ENCODE measurements at regions not wholly inside any gene's neighbourhood (a gene's known extent, or its start where the extent isn't known, plus 50 kb on each side); places are given as distances from the start of the nearest gene placed in this dataset.

DNA sequence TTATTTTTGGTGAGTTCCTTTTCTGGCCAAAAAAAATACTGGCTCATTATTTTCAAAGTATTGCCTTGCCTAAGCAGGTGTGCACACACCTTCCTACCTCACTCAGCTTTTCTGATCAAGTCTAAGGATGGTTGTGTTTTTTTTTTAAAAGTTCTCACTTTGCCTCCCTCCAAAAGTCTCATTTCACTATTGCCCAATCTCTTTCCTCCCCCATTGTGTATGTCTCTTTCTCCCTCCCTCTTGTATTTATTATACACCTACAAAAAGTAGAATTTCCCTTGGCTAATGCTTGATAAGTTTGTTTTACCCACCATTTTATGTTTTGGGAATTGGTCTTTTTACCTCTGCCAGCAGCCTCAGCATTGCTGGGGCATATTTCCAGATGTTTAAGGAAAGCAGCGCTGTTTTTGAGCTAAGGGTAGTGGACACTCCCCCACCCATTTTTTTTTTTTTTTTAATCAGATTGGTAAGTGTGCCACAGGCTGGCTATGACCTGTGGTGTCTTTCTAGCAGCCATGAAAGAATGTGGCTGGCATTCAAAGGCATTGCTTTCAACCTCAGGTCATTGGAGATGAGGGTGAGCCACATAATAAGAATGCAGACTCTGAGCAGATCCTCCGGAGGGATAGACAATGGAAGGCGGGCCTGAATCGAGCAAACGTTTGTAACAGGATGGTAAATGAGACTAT, 668.6 kb downstream of the UTRN start:
- no peak overlapping the region for H3K4me2 ChIP-seq
- H3K4me3 Mint-ChIP-seq = no peak overlapping the region
- H3K36me3 Mint-ChIP-seq (ENCODE audit: low read depth) = peaks cover 3% of the 10 kb centered on the region; the same call in 2 of the 3 replicates
- H3K36me3 ChIP-seq (ENCODE audit: insufficient read depth) = no peaks in the 10 kb centered on the region
- H3K9me2 ChIP-seq (ENCODE audit: insufficient read depth) = peaks cover 14% of the 10 kb centered on the region
- no peak overlapping the region for H3K4me3 ChIP-seq
- H3F3A ChIP-seq (replicated peaks; ENCODE audit: low read depth) = no peaks in the 10 kb centered on the region
- H4K20me1 ChIP-seq (replicated peaks; ENCODE audit: insufficient read depth) = no peaks in the 10 kb centered on the region
- peaks cover 9% of the 10 kb centered on the region for H3K27me3 Mint-ChIP-seq (ENCODE audit: insufficient read depth, low read depth, poor library complexity)
- H3K27ac Mint-ChIP-seq = no peak overlapping the region
- no peak overlapping the region for H3K27ac ChIP-seq (ENCODE audit: low read depth)
- ATAC-seq (no peak), DNase-seq (ENCODE audit: low spot score) (no peak)
- H3K79me2 ChIP-seq (replicated peaks; ENCODE audit: insufficient read depth) = no peaks in the 10 kb centered on the region
- no peak for TF ChIP-seq EZH2 (IDR thresholded peaks at IDR 0.05; ENCODE audit: low read depth, unreplicated experiment)
- no peak for TF ChIP-seq EZH2phosphoT487 (IDR thresholded peaks at IDR 0.05; ENCODE audit: unreplicated experiment)
- TF ChIP-seq, protein P1, sequence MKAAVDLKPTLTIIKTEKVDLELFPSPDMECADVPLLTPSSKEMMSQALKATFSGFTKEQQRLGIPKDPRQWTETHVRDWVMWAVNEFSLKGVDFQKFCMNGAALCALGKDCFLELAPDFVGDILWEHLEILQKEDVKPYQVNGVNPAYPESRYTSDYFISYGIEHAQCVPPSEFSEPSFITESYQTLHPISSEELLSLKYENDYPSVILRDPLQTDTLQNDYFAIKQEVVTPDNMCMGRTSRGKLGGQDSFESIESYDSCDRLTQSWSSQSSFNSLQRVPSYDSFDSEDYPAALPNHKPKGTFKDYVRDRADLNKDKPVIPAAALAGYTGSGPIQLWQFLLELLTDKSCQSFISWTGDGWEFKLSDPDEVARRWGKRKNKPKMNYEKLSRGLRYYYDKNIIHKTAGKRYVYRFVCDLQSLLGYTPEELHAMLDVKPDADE (IDR thresholded peaks at IDR 0.05) = no peak
- no peak for TF ChIP-seq ZNF331 (CRISPR knock-in tag; IDR thresholded peaks at IDR 0.05; ENCODE audit: low read depth)
- TF ChIP-seq, protein P2, sequence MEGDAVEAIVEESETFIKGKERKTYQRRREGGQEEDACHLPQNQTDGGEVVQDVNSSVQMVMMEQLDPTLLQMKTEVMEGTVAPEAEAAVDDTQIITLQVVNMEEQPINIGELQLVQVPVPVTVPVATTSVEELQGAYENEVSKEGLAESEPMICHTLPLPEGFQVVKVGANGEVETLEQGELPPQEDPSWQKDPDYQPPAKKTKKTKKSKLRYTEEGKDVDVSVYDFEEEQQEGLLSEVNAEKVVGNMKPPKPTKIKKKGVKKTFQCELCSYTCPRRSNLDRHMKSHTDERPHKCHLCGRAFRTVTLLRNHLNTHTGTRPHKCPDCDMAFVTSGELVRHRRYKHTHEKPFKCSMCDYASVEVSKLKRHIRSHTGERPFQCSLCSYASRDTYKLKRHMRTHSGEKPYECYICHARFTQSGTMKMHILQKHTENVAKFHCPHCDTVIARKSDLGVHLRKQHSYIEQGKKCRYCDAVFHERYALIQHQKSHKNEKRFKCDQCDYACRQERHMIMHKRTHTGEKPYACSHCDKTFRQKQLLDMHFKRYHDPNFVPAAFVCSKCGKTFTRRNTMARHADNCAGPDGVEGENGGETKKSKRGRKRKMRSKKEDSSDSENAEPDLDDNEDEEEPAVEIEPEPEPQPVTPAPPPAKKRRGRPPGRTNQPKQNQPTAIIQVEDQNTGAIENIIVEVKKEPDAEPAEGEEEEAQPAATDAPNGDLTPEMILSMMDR (conservative IDR thresholded peaks at IDR 0.05; ENCODE audit: low read depth in 2 of 2) = no peak
- peak overlapping the region; percentile 53; the same call in 1 of the 2 replicates for H2AFZ ChIP-seq
- H3K4me1 ChIP-seq (ENCODE audit: insufficient read depth) = peaks cover 33% of the 10 kb centered on the region
- H3K4me1 Mint-ChIP-seq = peaks cover 46% of the 10 kb centered on the region
- no peaks in the 10 kb centered on the region for H3K27me3 ChIP-seq (ENCODE audit: insufficient read depth)
- H3K9me3 Mint-ChIP-seq = no peaks in the 10 kb centered on the region; the same call in 2 of the 3 replicates

DNA sequence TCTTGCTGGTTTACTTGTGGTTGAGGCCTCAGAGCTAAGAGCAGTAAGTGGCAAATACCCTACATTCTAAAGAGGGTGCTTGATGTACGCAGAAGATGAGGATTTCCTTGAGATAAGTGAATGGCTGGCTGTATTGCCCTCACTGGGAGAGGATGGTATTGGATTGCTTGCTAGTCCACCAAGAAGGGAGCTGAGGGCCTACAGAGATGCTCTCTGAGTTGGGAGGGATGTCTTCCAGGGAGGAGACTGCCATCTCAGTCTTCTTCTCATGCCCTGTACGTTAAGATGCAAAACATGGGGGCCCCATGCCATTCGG, 669.1 kb downstream of the UTRN start:
- no peak for DNase-seq (ENCODE audit: low spot score)
- Histone ChIP-seq H3K4me3 (no peak overlapping the region), H3K4me1 (ENCODE audit: insufficient read depth) (peaks cover 33% of the 10 kb centered on the region), H3K4me2 (no peak overlapping the region), H3K36me3 (ENCODE audit: insufficient read depth) (no peaks in the 10 kb centered on the region), H3F3A (replicated peaks; ENCODE audit: low read depth) (no peaks in the 10 kb centered on the region), H2AFZ (peak overlapping the region; percentile 53; the same call in 1 of the 2 replicates), H3K9me2 (ENCODE audit: insufficient read depth) (peaks cover 14% of the 10 kb centered on the region), H3K27ac (ENCODE audit: low read depth) (no peak overlapping the region), H4K20me1 (replicated peaks; ENCODE audit: insufficient read depth) (no peaks in the 10 kb centered on the region), H3K27me3 (ENCODE audit: insufficient read depth) (no peaks in the 10 kb centered on the region), H3K79me2 (replicated peaks; ENCODE audit: insufficient read depth) (no peaks in the 10 kb centered on the region)
- no peak for ATAC-seq
- no peak overlapping the region for H3K27ac Mint-ChIP-seq
- peaks cover 46% of the 10 kb centered on the region for H3K4me1 Mint-ChIP-seq
- peaks cover 3% of the 10 kb centered on the region; the same call in 2 of the 3 replicates for H3K36me3 Mint-ChIP-seq (ENCODE audit: low read depth)
- no peak overlapping the region for H3K4me3 Mint-ChIP-seq
- no peaks in the 10 kb centered on the region; the same call in 2 of the 3 replicates for H3K9me3 Mint-ChIP-seq
- H3K27me3 Mint-ChIP-seq (ENCODE audit: insufficient read depth, low read depth, poor library complexity) = peaks cover 9% of the 10 kb centered on the region
- TF ChIP-seq CREB1 (CRISPR knock-in tag; IDR thresholded peaks at IDR 0.05; ENCODE audit: low read depth) (no peak), ZNF331 (CRISPR knock-in tag; IDR thresholded peaks at IDR 0.05; ENCODE audit: low read depth) (no peak), EZH2phosphoT487 (IDR thresholded peaks at IDR 0.05; ENCODE audit: unreplicated experiment) (no peak), NANOG (IDR thresholded peaks at IDR 0.05; ENCODE audit: borderline replicate concordance) (no peak), JUNB (IDR thresholded peaks at IDR 0.05; ENCODE audit: unreplicated experiment) (no peak), ZNF114 (CRISPR knock-in tag; IDR thresholded peaks at IDR 0.05) (no peak)
- TF ChIP-seq, protein P3, sequence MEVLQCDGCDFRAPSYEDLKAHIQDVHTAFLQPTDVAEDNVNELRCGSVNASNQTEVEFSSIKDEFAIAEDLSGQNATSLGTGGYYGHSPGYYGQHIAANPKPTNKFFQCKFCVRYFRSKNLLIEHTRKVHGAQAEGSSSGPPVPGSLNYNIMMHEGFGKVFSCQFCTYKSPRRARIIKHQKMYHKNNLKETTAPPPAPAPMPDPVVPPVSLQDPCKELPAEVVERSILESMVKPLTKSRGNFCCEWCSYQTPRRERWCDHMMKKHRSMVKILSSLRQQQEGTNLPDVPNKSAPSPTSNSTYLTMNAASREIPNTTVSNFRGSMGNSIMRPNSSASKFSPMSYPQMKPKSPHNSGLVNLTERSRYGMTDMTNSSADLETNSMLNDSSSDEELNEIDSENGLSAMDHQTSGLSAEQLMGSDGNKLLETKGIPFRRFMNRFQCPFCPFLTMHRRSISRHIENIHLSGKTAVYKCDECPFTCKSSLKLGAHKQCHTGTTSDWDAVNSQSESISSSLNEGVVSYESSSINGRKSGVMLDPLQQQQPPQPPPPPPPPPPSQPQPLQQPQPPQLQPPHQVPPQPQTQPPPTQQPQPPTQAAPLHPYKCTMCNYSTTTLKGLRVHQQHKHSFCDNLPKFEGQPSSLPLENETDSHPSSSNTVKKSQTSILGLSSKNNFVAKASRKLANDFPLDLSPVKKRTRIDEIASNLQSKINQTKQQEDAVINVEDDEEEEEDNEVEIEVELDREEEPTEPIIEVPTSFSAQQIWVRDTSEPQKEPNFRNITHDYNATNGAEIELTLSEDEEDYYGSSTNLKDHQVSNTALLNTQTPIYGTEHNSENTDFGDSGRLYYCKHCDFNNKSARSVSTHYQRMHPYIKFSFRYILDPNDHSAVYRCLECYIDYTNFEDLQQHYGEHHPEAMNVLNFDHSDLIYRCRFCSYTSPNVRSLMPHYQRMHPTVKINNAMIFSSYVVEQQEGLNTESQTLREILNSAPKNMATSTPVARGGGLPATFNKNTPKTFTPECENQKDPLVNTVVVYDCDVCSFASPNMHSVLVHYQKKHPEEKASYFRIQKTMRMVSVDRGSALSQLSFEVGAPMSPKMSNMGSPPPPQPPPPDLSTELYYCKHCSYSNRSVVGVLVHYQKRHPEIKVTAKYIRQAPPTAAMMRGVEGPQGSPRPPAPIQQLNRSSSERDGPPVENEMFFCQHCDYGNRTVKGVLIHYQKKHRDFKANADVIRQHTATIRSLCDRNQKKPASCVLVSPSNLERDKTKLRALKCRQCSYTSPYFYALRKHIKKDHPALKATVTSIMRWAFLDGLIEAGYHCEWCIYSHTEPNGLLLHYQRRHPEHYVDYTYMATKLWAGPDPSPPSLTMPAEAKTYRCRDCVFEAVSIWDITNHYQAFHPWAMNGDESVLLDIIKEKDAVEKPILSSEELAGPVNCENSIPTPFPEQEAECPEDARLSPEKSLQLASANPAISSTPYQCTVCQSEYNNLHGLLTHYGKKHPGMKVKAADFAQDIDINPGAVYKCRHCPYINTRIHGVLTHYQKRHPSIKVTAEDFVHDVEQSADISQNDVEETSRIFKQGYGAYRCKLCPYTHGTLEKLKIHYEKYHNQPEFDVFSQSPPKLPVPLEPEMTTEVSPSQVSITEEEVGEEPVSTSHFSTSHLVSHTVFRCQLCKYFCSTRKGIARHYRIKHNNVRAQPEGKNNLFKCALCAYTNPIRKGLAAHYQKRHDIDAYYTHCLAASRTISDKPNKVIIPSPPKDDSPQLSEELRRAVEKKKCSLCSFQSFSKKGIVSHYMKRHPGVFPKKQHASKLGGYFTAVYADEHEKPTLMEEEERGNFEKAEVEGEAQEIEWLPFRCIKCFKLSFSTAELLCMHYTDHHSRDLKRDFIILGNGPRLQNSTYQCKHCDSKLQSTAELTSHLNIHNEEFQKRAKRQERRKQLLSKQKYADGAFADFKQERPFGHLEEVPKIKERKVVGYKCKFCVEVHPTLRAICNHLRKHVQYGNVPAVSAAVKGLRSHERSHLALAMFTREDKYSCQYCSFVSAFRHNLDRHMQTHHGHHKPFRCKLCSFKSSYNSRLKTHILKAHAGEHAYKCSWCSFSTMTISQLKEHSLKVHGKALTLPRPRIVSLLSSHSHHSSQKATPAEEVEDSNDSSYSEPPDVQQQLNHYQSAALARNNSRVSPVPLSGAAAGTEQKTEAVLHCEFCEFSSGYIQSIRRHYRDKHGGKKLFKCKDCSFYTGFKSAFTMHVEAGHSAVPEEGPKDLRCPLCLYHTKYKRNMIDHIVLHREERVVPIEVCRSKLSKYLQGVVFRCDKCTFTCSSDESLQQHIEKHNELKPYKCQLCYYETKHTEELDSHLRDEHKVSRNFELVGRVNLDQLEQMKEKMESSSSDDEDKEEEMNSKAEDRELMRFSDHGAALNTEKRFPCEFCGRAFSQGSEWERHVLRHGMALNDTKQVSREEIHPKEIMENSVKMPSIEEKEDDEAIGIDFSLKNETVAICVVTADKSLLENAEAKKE (CRISPR knock-in tag; IDR thresholded peaks at IDR 0.05) = no peak

Measured in GM23338 (cell line).